ENCODE measurements at regions not wholly inside any gene's neighbourhood (a gene's known extent, or its start where the extent isn't known, plus 50 kb on each side); places are given as distances from the start of the nearest gene placed in this dataset.

- Histone ChIP-seq H3K36me3 (ENCODE audit: insufficient read depth, low read length) (no peaks in the 10 kb centered on the region), H3K27me3 (ENCODE audit: insufficient read depth, low read length) (no peaks in the 10 kb centered on the region), H3K4me1 (ENCODE audit: insufficient read depth, low read length) (no peaks in the 10 kb centered on the region), H3K9me3 (ENCODE audit: control insufficient read depth in 1 of 2, low read length in 2 of 2) (peaks cover 0 to 3% of the 10 kb centered on the region in 2 donors), H3K4me3 (ENCODE audit: low read length in 2 of 2) (no peak overlapping the region), H3K27ac (ENCODE audit: low read depth, low read length) (no peak overlapping the region)
- no peaks in the 10 kb centered on the region for H3K36me3 Mint-ChIP-seq
- ChIA-PET CTCF (ENCODE audit: partially characterized antibody) (no interaction called here), POLR2A (ENCODE audit: partially characterized antibody) (no interaction called here)
- intact Hi-C loops (cut with micrococcal nuclease) = no loop called here
- no peaks in the 10 kb centered on the region for H3K27me3 Mint-ChIP-seq
- no peak for DNase-seq
- no peak overlapping the region for H3K27ac Mint-ChIP-seq
- peaks cover 0 to 23% (median 10%) of the 10 kb centered on the region in 8 donors for H3K9me3 Mint-ChIP-seq
- H3K4me3 Mint-ChIP-seq = no peak overlapping the region
- no peaks in the 10 kb centered on the region for H3K4me1 Mint-ChIP-seq
These were observed 457.8 kb upstream of the VSTM2A start for GRCh38 chr7:54084340-54084739.

GRCh38 chr7:54090652-54091213 is 451.4 kb upstream of the VSTM2A start:
- Histone ChIP-seq H3K27ac (ENCODE audit: low read depth, low read length) (no peak overlapping the region), H3K27me3 (ENCODE audit: insufficient read depth, low read length) (no peaks in the 10 kb centered on the region), H3K9me3 (ENCODE audit: control insufficient read depth in 1 of 2, low read length in 2 of 2) (no peaks in the 10 kb centered on the region), H3K4me3 (ENCODE audit: low read length in 2 of 2) (no peak overlapping the region), H3K36me3 (ENCODE audit: insufficient read depth, low read length) (no peaks in the 10 kb centered on the region), H3K4me1 (ENCODE audit: insufficient read depth, low read length) (no peaks in the 10 kb centered on the region)
- no peak overlapping the region for H3K27ac Mint-ChIP-seq
- intact Hi-C loops (cut with micrococcal nuclease) = no loop called here
- POLR2A ChIA-PET (ENCODE audit: partially characterized antibody) = no interaction called here
- peaks cover 0 to 28% (median 18%) of the 10 kb centered on the region in 8 donors for H3K9me3 Mint-ChIP-seq
- H3K36me3 Mint-ChIP-seq = no peaks in the 10 kb centered on the region
- DNase-seq = no peak
- CTCF ChIA-PET (ENCODE audit: partially characterized antibody) = no interaction called here
- H3K27me3 Mint-ChIP-seq = no peaks in the 10 kb centered on the region
- no peaks in the 10 kb centered on the region for H3K4me1 Mint-ChIP-seq
- no peak overlapping the region for H3K4me3 Mint-ChIP-seq

- H3K4me1 ChIP-seq (ENCODE audit: insufficient read depth, low read length) = no peaks in the 10 kb centered on the region
- H3K27ac ChIP-seq (ENCODE audit: low read depth, low read length) = no peak overlapping the region
- no peaks in the 10 kb centered on the region for H3K27me3 ChIP-seq (ENCODE audit: insufficient read depth, low read length)
- H3K4me3 ChIP-seq (ENCODE audit: low read length in 2 of 2) = no peak overlapping the region
- POLR2A ChIA-PET (ENCODE audit: partially characterized antibody) = no interaction called here
- intact Hi-C loops (cut with micrococcal nuclease) = no loop called here
- Mint-ChIP-seq H3K27me3 (no peaks in the 10 kb centered on the region), H3K36me3 (no peaks in the 10 kb centered on the region), H3K4me3 (no peak overlapping the region), H3K9me3 (peaks cover 2 to 29% (median 17%) of the 10 kb centered on the region in 8 donors), H3K27ac (no peak overlapping the region), H3K4me1 (no peaks in the 10 kb centered on the region)
- CTCF ChIA-PET (ENCODE audit: partially characterized antibody) = no interaction called here
- no peak for DNase-seq
- no peaks in the 10 kb centered on the region for H3K9me3 ChIP-seq (ENCODE audit: control insufficient read depth in 1 of 2, low read length in 2 of 2)
- no peaks in the 10 kb centered on the region for H3K36me3 ChIP-seq (ENCODE audit: insufficient read depth, low read length)
These were observed 450.9 kb upstream of the VSTM2A start for GRCh38 chr7:54091322-54091721.

- H3K27ac ChIP-seq (ENCODE audit: low read depth, low read length) = no peak overlapping the region
- no peak overlapping the region for H3K27ac Mint-ChIP-seq
- H3K4me1 Mint-ChIP-seq = no peaks in the 10 kb centered on the region
- CTCF ChIA-PET (ENCODE audit: partially characterized antibody) = no interaction called here
- no peaks in the 10 kb centered on the region for H3K36me3 ChIP-seq (ENCODE audit: insufficient read depth, low read length)
- peaks cover 4 to 33% (median 8%) of the 10 kb centered on the region in 8 donors for H3K9me3 Mint-ChIP-seq
- DNase-seq = no peak
- POLR2A ChIA-PET (ENCODE audit: partially characterized antibody) = no interaction called here
- intact Hi-C loops (cut with micrococcal nuclease) = no loop called here
- no peak overlapping the region for H3K4me3 ChIP-seq (ENCODE audit: low read length in 2 of 2)
- no peaks in the 10 kb centered on the region for H3K27me3 ChIP-seq (ENCODE audit: insufficient read depth, low read length)
- no peaks in the 10 kb centered on the region for H3K4me1 ChIP-seq (ENCODE audit: insufficient read depth, low read length)
- no peaks in the 10 kb centered on the region for H3K36me3 Mint-ChIP-seq
- H3K27me3 Mint-ChIP-seq = no peaks in the 10 kb centered on the region
- no peaks in the 10 kb centered on the region for H3K9me3 ChIP-seq (ENCODE audit: control insufficient read depth in 1 of 2, low read length in 2 of 2)
- no peak overlapping the region for H3K4me3 Mint-ChIP-seq
These were observed 444.3 kb upstream of the VSTM2A start for GRCh38 chr7:54097886-54098285.

- H3K27me3 Mint-ChIP-seq = peaks cover 0 to 1% of the 10 kb centered on the region in 2 donors
- POLR2A ChIA-PET (ENCODE audit: partially characterized antibody) = no interaction called here
- DNase-seq = no peak
- no peaks in the 10 kb centered on the region for H3K36me3 Mint-ChIP-seq
- Histone ChIP-seq H3K9me3 (ENCODE audit: control insufficient read depth in 1 of 2, low read length in 2 of 2) (no peaks in the 10 kb centered on the region), H3K4me3 (ENCODE audit: low read length in 2 of 2) (no peak overlapping the region), H3K4me1 (ENCODE audit: insufficient read depth, low read length) (no peaks in the 10 kb centered on the region), H3K36me3 (ENCODE audit: insufficient read depth, low read length) (no peaks in the 10 kb centered on the region), H3K27me3 (ENCODE audit: insufficient read depth, low read length) (no peaks in the 10 kb centered on the region), H3K27ac (ENCODE audit: low read depth, low read length) (no peak overlapping the region)
- intact Hi-C loops (cut with micrococcal nuclease) = no loop called here
- peaks cover 0 to 23% (median 9%) of the 10 kb centered on the region in 8 donors for H3K9me3 Mint-ChIP-seq
- H3K27ac Mint-ChIP-seq = no peak overlapping the region
- no peak overlapping the region for H3K4me3 Mint-ChIP-seq
- no peaks in the 10 kb centered on the region for H3K4me1 Mint-ChIP-seq
- CTCF ChIA-PET (ENCODE audit: partially characterized antibody) = no interaction called here
These were observed 432.7 kb upstream of the VSTM2A start for GRCh38 chr7:54109501-54109900.

GRCh38 chr7:54111814-54112511 is 430.2 kb upstream of the VSTM2A start:
- H3K27ac Mint-ChIP-seq = no peak overlapping the region
- DNase-seq = no peak

GRCh38 chr7:54112567-54112966 is 429.6 kb upstream of the VSTM2A start:
- no peak for DNase-seq
- Mint-ChIP-seq H3K27me3 (peaks cover 0 to 1% of the 10 kb centered on the region in 2 donors), H3K4me3 (no peak overlapping the region), H3K9me3 (peaks cover 0 to 27% (median 11%) of the 10 kb centered on the region in 8 donors), H3K36me3 (no peaks in the 10 kb centered on the region), H3K27ac (no peak overlapping the region), H3K4me1 (no peaks in the 10 kb centered on the region)
- H3K4me3 ChIP-seq (ENCODE audit: low read length in 2 of 2) = no peak overlapping the region
- H3K27ac ChIP-seq (ENCODE audit: low read depth, low read length) = no peak overlapping the region
- intact Hi-C loops (cut with micrococcal nuclease) = no loop called here
- H3K27me3 ChIP-seq (ENCODE audit: insufficient read depth, low read length) = no peaks in the 10 kb centered on the region
- POLR2A ChIA-PET (ENCODE audit: partially characterized antibody) = no interaction called here
- no peaks in the 10 kb centered on the region for H3K4me1 ChIP-seq (ENCODE audit: insufficient read depth, low read length)
- H3K36me3 ChIP-seq (ENCODE audit: insufficient read depth, low read length) = no peaks in the 10 kb centered on the region
- H3K9me3 ChIP-seq (ENCODE audit: control insufficient read depth in 1 of 2, low read length in 2 of 2) = no peaks in the 10 kb centered on the region
- CTCF ChIA-PET (ENCODE audit: partially characterized antibody) = no interaction called here

More at GRCh38 chr7:54111814-54112511, 430.2 kb upstream of the VSTM2A start:
- Mint-ChIP-seq H3K27me3 (peaks cover 0 to 1% of the 10 kb centered on the region in 2 donors), H3K4me3 (peak overlapping the region in 1 of 8 donors; percentile 7), H3K4me1 (no peaks in the 10 kb centered on the region), H3K36me3 (no peaks in the 10 kb centered on the region), H3K9me3 (peaks cover 0 to 22% (median 10%) of the 10 kb centered on the region in 8 donors)
- Histone ChIP-seq H3K4me1 (ENCODE audit: insufficient read depth, low read length) (no peaks in the 10 kb centered on the region), H3K27ac (ENCODE audit: low read depth, low read length) (no peak overlapping the region), H3K36me3 (ENCODE audit: insufficient read depth, low read length) (no peaks in the 10 kb centered on the region), H3K4me3 (ENCODE audit: low read length in 2 of 2) (no peak overlapping the region), H3K27me3 (ENCODE audit: insufficient read depth, low read length) (no peaks in the 10 kb centered on the region), H3K9me3 (ENCODE audit: control insufficient read depth in 1 of 2, low read length in 2 of 2) (no peaks in the 10 kb centered on the region)
- ChIA-PET POLR2A (ENCODE audit: partially characterized antibody) (no interaction called here), CTCF (ENCODE audit: partially characterized antibody) (no interaction called here)
- intact Hi-C loops (cut with micrococcal nuclease) = no loop called here

All from CD4-positive, alpha-beta memory T cell (primary cell).